HEK293 (cell line): ENCODE measurements at regions not wholly inside any gene's neighbourhood (a gene's known extent, or its start where the extent isn't known, plus 50 kb on each side); places are given as distances from the start of the nearest gene placed in this dataset.

Experiments
- CTCF ChIP-seq: fragments of 450-650 bp; formaldehyde crosslinking; IDR thresholded peaks from 2 replicates; pipeline ENCODE4 v1.5.1; 2016; ENCODE audit warnings: missing biosample characterization, missing genetic modification characterization
- PRDM1 ChIP-seq: fragments of 450-650 bp; formaldehyde crosslinking; IDR thresholded peaks from 2 replicates; pipeline ENCODE4; 2016; ENCODE audit warnings: missing biosample characterization, missing genetic modification characterization
- REST ChIP-seq: fragments of 450-650 bp; formaldehyde crosslinking; IDR thresholded peaks from 2 replicates; pipeline ENCODE4 v1.5.1; 2016; ENCODE audit warnings: missing biosample characterization, missing genetic modification characterization
- SP2 ChIP-seq: fragments of 450-650 bp; formaldehyde crosslinking; IDR thresholded peaks from 2 replicates; pipeline ENCODE4 v1.5.1; 2016; ENCODE audit warnings: missing biosample characterization, missing genetic modification characterization
- TCF7L2 ChIP-seq: IDR thresholded peaks from 2 replicates; pipeline ENCODE4 v1.6.1; 2011; ENCODE audit warnings: low read depth, mild to moderate bottlenecking, inconsistent platforms, low read length, moderate library complexity, borderline replicate concordance
- TRIM28 ChIP-seq: IDR thresholded peaks from 2 replicates; pipeline ENCODE4 v1.6.1; 2011; ENCODE audit warnings: low read length, control low read depth, borderline replicate concordance
- TF ChIP-seq, protein P1 (sequence below): fragments of 450-650 bp; formaldehyde crosslinking; IDR thresholded peaks from 2 replicates; pipeline ENCODE4 v1.5.1; 2016; ENCODE audit warnings: missing biosample characterization, missing genetic modification characterization, low read depth
- TF ChIP-seq, protein P2 (sequence below): fragments of 450-650 bp; formaldehyde crosslinking; IDR thresholded peaks from 2 replicates; pipeline ENCODE4 v1.5.1; 2016; ENCODE audit warnings: missing biosample characterization, missing genetic modification characterization

GRCh38 chr5:57113481-57113880, 60.4 kb upstream of the GPBP1 start:
- TF ChIP-seq, protein P1, sequence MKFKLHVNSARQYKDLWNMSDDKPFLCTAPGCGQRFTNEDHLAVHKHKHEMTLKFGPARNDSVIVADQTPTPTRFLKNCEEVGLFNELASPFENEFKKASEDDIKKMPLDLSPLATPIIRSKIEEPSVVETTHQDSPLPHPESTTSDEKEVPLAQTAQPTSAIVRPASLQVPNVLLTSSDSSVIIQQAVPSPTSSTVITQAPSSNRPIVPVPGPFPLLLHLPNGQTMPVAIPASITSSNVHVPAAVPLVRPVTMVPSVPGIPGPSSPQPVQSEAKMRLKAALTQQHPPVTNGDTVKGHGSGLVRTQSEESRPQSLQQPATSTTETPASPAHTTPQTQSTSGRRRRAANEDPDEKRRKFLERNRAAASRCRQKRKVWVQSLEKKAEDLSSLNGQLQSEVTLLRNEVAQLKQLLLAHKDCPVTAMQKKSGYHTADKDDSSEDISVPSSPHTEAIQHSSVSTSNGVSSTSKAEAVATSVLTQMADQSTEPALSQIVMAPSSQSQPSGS (tag by site-specific recombination), result no peak
- TF ChIP-seq CTCF (tag by site-specific recombination) (no peak), PRDM1 (tag by site-specific recombination) (no peak), TRIM28 (no peak), REST (no peak), TCF7L2 (no peak), SP2 (no peak)
- TF ChIP-seq, protein P2, sequence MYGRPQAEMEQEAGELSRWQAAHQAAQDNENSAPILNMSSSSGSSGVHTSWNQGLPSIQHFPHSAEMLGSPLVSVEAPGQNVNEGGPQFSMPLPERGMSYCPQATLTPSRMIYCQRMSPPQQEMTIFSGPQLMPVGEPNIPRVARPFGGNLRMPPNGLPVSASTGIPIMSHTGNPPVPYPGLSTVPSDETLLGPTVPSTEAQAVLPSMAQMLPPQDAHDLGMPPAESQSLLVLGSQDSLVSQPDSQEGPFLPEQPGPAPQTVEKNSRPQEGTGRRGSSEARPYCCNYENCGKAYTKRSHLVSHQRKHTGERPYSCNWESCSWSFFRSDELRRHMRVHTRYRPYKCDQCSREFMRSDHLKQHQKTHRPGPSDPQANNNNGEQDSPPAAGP, result no peak
